Nephron progenitor cell (in vitro differentiated cells): ENCODE measurements at regions not wholly inside any gene's neighbourhood (a gene's known extent, or its start where the extent isn't known, plus 50 kb on each side); places are given as distances from the start of the nearest gene placed in this dataset.

ENCODE experiments used
- DNase-seq: peaks from one replicate; pipeline ENCODE4 v3.0.0; 2021
- H3K27ac Mint-ChIP-seq: 2 replicates; pipeline ENCODE4 v1.8.0; 2021; ENCODE audit warnings: mild to moderate bottlenecking, moderate library complexity, mixed read lengths
- H3K27me3 Mint-ChIP-seq: 2 replicates; pipeline ENCODE4 v1.8.0; 2021; ENCODE audit warnings: mild to moderate bottlenecking, low read depth, mixed read lengths; ENCODE audit not compliant: poor library complexity
- H3K36me3 Mint-ChIP-seq: 2 replicates; pipeline ENCODE4 v1.8.0; 2021; ENCODE audit warnings: low read depth, mixed read lengths
- H3K4me1 Mint-ChIP-seq: 2 replicates; pipeline ENCODE4 v1.8.0; 2021; ENCODE audit warnings: mixed read lengths
- H3K4me3 Mint-ChIP-seq: 2 replicates; pipeline ENCODE4 v1.8.0; 2021; ENCODE audit warnings: mild to moderate bottlenecking, moderate library complexity, mixed read lengths
- H3K9me3 Mint-ChIP-seq: 2 replicates; pipeline ENCODE4 v1.8.0; 2021; ENCODE audit warnings: mild to moderate bottlenecking, moderate library complexity, mixed read lengths
- TF ChIP-seq, protein P1 (sequence below): fragments of 200-600 bp; sonication (generic); IDR thresholded peaks from 2 replicates; pipeline ENCODE4 v1.5.0; 2021; ENCODE audit warnings: antibody characterized with exemption

DNA sequence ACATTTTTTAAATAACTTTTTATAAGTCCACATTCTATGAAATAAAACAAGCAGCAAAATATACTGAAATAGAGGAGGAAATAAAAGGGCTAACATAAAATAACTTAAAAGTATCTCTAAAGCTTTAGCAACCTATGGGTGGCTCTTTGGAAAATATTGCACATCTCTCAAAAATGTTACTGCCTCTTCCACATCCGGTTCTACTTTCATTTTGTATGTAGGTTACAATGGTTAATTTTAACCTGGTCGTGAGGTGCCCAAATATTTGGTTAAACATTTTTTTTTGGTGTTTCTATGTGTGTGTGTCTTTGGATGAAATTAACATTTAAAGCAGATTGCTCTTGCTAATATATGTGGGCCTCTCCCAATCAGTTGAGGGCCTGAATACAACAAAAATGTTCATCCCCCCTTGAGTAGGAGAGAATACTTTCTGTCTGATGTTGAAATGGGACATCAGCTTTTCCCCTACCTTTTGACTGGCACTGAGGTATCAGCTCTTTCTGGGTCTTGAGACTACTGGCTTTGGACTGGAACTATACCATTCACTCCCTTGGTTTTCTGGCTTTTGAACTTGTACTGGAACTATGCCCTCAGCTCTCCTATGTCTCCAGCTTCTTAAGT lies 353.0 kb downstream of the ADAM29 start:
- TF ChIP-seq, protein P1, sequence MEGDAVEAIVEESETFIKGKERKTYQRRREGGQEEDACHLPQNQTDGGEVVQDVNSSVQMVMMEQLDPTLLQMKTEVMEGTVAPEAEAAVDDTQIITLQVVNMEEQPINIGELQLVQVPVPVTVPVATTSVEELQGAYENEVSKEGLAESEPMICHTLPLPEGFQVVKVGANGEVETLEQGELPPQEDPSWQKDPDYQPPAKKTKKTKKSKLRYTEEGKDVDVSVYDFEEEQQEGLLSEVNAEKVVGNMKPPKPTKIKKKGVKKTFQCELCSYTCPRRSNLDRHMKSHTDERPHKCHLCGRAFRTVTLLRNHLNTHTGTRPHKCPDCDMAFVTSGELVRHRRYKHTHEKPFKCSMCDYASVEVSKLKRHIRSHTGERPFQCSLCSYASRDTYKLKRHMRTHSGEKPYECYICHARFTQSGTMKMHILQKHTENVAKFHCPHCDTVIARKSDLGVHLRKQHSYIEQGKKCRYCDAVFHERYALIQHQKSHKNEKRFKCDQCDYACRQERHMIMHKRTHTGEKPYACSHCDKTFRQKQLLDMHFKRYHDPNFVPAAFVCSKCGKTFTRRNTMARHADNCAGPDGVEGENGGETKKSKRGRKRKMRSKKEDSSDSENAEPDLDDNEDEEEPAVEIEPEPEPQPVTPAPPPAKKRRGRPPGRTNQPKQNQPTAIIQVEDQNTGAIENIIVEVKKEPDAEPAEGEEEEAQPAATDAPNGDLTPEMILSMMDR, result no peak
- Mint-ChIP-seq H3K9me3 (no peaks in the 10 kb centered on the region), H3K36me3 (no peaks in the 10 kb centered on the region), H3K27ac (no peak overlapping the region), H3K4me1 (no peaks in the 10 kb centered on the region), H3K27me3 (no peaks in the 10 kb centered on the region), H3K4me3 (no peak overlapping the region)
- no peak for DNase-seq

DNA sequence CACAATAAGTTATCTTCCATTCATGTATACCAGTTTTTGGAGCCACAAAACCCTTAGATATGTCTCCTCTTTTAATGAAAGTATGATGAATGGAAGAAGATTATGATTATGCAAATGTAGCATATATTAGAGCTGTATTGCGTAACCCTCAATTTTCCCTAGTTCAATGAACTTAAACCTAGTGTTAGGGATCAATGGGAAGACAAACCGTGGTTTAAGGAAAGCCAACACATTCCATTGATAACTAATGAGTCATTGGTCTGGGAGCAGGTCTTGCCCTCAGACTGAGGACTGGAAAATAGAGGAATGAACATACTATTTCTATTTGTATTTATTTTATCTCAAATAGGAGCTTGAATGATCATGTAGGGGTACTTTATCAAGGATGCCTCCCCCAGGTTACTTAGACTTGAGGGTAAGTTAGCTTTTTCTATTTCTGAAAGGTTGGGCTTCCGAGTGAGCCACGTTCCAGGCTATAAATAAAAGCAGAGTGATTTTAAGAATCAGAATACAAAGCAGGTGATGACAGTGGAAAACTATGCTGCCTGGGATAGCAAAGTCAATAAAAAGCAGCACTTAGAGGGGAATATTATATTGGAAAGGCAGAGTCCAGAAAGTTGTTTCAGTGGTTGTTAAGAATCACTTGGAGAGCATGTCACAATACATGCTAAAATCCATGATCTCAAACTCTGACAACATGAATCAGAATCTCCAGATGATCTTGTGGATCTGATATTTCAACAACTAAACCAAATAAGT lies 356.0 kb downstream of the ADAM29 start:
- Mint-ChIP-seq H3K9me3 (no peaks in the 10 kb centered on the region), H3K4me1 (peaks cover 6% of the 10 kb centered on the region), H3K36me3 (no peaks in the 10 kb centered on the region), H3K4me3 (no peak overlapping the region), H3K27ac (no peak overlapping the region), H3K27me3 (no peaks in the 10 kb centered on the region)
- TF ChIP-seq, protein P1, result no peak
- DNase-seq, result no peak

DNA sequence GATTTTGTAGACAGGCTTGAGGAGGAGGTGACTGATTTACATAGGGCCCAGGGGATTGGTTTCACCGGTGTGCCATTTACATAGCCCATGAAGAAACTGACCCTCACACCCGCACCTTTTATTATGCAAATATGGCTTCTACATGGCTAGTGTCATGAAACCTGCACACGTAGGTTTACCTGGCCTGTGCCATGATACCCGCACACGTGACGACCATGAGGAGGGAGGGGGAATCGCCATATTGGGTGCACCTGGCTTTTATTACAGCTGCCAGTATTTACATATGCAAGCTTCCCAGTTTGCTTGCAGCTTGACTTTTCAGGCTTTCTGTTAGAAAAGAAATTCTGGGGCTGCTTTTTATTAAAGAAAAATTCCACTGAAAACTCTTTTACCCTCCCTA lies 359.7 kb downstream of the ADAM29 start:
- H3K27ac Mint-ChIP-seq, result no peak overlapping the region
- H3K36me3 Mint-ChIP-seq, result no peaks in the 10 kb centered on the region
- no peak overlapping the region for H3K4me3 Mint-ChIP-seq
- DNase-seq, result no peak
- peaks cover 6% of the 10 kb centered on the region for H3K4me1 Mint-ChIP-seq
- H3K9me3 Mint-ChIP-seq, result no peaks in the 10 kb centered on the region
- H3K27me3 Mint-ChIP-seq, result no peaks in the 10 kb centered on the region
- TF ChIP-seq, protein P1, result no peak

DNA sequence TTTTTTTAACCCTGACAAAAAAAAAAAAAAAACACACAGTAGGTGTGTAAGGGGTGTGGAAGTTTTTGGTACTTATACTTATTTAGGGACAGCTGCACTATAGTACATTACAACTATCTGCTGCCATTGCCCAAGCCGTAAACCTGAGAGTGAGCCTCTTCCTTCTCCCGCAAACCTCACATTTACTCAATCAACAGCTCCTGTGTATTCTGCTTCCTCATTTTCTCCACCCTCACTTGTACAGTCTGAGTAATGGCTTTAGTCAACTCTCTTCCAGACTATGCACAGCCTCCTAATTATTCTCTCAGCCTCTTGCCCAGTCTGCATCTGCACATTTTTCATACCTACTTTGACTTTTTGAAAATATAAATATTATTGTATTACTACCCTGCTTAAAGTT lies 362.0 kb downstream of the ADAM29 start:
- H3K27me3 Mint-ChIP-seq, result no peaks in the 10 kb centered on the region
- no peaks in the 10 kb centered on the region for H3K36me3 Mint-ChIP-seq
- H3K4me3 Mint-ChIP-seq, result no peak overlapping the region
- no peak overlapping the region for H3K27ac Mint-ChIP-seq
- no peaks in the 10 kb centered on the region for H3K9me3 Mint-ChIP-seq
- TF ChIP-seq, protein P1, result no peak
- peaks cover 6% of the 10 kb centered on the region for H3K4me1 Mint-ChIP-seq
- DNase-seq, result no peak

DNA sequence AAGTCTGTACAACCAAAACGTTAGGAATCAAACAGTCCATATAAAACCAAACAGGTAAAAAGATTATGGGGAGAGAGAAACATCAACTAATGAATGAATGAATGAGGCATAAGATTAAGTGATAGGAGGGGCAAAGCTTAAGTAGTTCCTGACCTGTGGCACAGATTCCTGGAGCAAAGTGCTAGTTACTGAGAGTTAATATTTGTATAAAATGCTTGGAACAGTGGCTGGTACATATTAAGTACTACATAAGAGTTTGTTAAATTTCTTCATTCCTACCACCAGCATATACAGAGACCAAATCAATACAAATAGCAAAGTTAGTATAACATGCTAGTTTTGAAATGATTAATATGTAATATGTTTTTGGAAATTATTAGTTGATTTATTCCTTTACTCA lies 363.7 kb downstream of the ADAM29 start:
- H3K36me3 Mint-ChIP-seq, result no peaks in the 10 kb centered on the region
- TF ChIP-seq, protein P1, result no peak
- H3K27me3 Mint-ChIP-seq, result peaks cover 4% of the 10 kb centered on the region
- H3K4me1 Mint-ChIP-seq, result peaks cover 6% of the 10 kb centered on the region
- no peak overlapping the region for H3K27ac Mint-ChIP-seq
- no peak for DNase-seq
- no peak overlapping the region for H3K4me3 Mint-ChIP-seq
- no peaks in the 10 kb centered on the region for H3K9me3 Mint-ChIP-seq

DNA sequence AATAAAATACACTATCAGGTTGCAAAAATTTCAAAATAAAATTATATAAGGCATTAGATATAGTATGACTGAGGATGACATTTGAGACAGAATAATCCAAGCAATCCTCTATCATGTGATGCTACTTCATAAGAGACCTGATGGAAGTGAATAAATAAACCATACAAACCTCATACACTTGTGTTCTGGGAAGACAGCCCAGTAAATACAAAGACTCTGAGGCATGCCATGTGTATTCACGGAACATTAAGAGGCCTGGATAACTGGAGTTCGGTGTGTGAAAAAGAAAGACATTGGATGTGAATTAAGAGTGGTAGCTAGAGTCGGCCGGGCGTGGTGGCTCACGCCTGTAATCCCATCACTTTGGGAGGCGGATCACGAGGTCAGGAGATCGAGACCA lies 364.2 kb downstream of the ADAM29 start:
- H3K27me3 Mint-ChIP-seq, result peaks cover 9% of the 10 kb centered on the region
- no peaks in the 10 kb centered on the region for H3K36me3 Mint-ChIP-seq
- H3K27ac Mint-ChIP-seq, result no peak overlapping the region
- H3K4me3 Mint-ChIP-seq, result no peak overlapping the region
- no peaks in the 10 kb centered on the region for H3K9me3 Mint-ChIP-seq
- peaks cover 4% of the 10 kb centered on the region for H3K4me1 Mint-ChIP-seq
- no peak for DNase-seq
- TF ChIP-seq, protein P1, result no peak
